RCC 7860 (cell line): ENCODE measurements at regions not wholly inside any gene's neighbourhood (a gene's known extent, or its start where the extent isn't known, plus 50 kb on each side); places are given as distances from the start of the nearest gene placed in this dataset.

Source experiments
- DNase-seq: peaks from one replicate; pipeline ENCODE4 v3.0.0-alpha.2; 2015; ENCODE audit warnings: low spot score
- FAIRE-seq: peaks from 2 replicates; lab custom pipeline; 2012; peaks lifted over from hg19 to GRCh38; lab: Jason Lieb, UNC

- FAIRE-seq (peak; percentile 65), DNase-seq (peak; percentile 60)
Observed at GRCh38 chr10:44180321-44181168, 204.4 kb downstream of the CXCL12 start.

DNA sequence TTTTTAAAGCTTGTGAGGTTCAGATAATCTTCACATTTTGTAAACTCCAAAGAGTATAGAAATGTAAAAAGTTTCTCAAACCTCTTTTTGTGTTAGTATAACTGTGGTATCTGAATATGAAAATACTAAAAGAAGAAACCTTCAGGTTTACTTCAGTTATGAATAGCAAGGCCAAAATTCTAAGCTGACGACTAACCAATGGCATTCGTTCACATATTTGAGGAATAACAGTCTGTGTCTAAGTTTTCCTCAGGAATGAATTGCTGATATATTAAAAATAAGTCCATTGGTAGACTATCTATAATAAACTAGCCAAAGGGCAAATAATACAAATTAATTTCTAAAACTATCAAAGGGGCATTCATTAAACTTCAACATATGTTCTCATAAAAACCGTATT, 206.0 kb downstream of the CXCL12 start:
- FAIRE-seq (no peak), DNase-seq (no peak)

GRCh38 chr10:44178281-44178680, 206.6 kb downstream of the CXCL12 start:
- DNase-seq (no peak), FAIRE-seq (no peak)

- no peak for FAIRE-seq
- DNase-seq = no peak
Observed at GRCh38 chr10:44177610-44178009, 207.3 kb downstream of the CXCL12 start.

- DNase-seq = no peak
- no peak for FAIRE-seq
Observed at GRCh38 chr10:44176311-44176710, 208.6 kb downstream of the CXCL12 start.

GRCh38 chr10:44173608-44173894, 211.3 kb downstream of the CXCL12 start:
- FAIRE-seq = no peak
- DNase-seq = peak; percentile 22

GRCh38 chr10:44172883-44173607, 211.9 kb downstream of the CXCL12 start:
- FAIRE-seq = no peak
- DNase-seq = peak; percentile 3

DNA sequence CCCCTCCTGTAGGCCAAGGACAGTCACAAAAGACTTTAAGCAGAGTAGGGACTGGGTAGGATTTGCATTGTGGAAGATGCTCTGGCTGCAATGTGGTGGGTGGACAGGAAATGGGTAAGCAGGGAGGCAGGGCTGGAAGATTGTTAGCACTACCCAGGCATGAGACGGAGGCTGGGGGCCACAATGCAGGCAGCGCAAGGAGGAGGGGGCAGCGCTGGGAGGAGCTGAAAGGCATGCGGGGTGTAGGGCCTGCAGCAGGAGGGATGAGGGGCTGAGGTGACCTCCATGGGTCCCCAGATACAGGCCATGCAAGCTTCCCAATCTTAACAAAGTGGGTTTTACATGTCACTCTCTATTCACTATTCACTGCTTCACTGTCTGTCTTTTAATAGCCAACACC, 213.1 kb downstream of the CXCL12 start:
- no peak for DNase-seq
- no peak for FAIRE-seq

GRCh38 chr10:44168478-44168877, 216.4 kb downstream of the CXCL12 start:
- no peak for FAIRE-seq

DNA sequence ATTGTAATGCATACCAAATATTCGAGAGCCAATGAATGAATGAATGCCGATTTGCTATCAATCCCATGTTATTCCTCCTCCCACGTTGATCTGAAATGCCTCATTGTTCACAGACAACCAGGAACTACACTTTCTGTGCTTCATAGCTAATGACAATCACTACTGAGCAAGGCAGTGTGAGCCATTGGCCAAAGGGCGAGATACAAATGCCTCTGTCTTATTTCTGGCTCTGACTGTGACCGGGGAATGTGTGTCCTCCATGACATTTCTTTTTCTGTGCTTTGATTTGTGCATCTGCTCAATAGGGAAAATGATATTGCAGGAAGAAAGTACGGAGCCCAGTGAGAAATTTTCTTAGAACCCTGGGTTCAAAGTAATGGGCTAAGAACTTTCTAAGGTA, 217.1 kb downstream of the CXCL12 start:
- DNase-seq = no peak
- FAIRE-seq = no peak

More at GRCh38 chr10:44168478-44168877, 216.4 kb downstream of the CXCL12 start:
- DNase-seq = peak; percentile 2

DNA sequence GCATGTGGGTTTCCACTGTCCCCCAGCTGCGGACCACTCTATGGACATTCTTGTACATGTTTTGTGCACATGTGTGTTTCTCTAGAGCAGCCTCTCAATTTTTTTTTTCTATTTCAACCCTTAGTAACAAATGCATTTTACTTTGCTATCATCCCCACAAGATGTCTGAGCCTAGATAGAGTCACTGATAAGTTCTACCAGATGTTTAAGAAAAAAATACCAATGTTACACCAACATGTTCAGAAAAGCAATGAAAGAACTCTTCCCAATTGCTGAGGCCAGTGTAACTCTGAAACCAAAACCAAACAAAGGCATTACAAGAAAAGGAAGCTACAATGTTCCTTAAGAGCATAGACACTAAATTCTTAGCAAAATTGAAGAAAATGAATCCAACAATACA, 218.5 kb downstream of the CXCL12 start:
- no peak for FAIRE-seq
- no peak for DNase-seq

- DNase-seq (no peak), FAIRE-seq (no peak)
Observed at GRCh38 chr10:44164251-44164956, 220.5 kb downstream of the CXCL12 start.

DNA sequence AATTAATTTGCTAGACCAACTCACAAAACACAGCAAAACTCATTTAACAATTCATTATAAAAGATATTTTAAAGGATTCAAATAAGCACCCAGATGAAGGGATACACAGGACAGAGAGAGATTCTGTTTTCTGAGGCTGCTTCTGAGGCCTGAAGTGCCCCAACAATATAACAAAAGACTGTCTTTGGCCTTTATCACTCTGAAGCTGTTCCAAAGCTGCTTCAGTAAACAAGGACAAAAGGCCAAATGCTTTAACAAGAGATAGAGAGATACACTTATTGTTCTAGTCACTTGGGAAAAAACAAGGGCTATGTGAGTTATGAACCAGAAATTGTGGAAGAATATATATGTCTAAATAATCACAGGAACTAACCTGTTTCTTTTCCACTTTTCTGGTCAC, 223.7 kb downstream of the CXCL12 start:
- FAIRE-seq (no peak), DNase-seq (peak; percentile 2)

DNA sequence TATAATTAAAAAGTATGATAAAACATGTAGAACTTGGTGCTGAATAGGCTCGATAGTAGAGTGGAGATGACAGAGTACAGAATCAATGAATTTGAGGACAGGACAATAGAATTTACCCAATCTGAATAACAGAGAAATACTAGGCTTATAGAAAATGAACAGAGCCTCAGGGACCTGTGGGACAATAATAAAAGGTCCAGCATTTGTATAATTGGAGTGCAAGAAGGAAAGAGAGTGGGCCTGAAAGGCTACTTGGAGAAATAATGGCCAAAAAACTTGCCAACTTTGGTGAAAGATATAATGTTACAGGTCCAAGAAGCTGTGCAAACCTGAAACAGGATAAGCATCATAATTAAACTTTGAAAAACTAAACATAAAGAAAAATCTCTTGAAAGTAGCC, 227.3 kb downstream of the CXCL12 start:
- no peak for DNase-seq
- FAIRE-seq = no peak

- no peak for FAIRE-seq
- DNase-seq = no peak
Observed at GRCh38 chr10:44154956-44155355, 229.9 kb downstream of the CXCL12 start.

GRCh38 chr10:44153918-44154670, 230.8 kb downstream of the CXCL12 start:
- FAIRE-seq (no peak), DNase-seq (no peak)

DNA sequence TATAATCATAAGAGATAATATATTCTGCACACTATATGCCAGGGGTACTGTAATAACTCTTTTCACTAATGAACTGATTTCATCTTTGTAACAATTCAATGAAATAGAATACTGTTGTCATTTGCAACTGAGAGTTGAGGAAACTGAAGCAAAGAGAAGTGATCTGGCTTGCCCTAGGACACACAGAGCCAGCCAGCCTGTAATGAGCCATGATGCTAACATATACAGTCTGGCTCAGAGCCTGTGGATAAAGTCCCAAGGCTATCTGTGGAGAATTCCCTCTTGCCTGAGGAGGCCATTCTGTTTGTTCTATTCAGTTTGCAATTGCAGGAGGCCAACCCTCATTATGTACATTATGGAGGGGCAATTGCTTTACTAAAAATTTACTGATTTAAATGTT, 241.3 kb downstream of the CXCL12 start:
- FAIRE-seq (no peak), DNase-seq (no peak)

GRCh38 chr10:44132361-44133289, 252.3 kb downstream of the CXCL12 start:
- DNase-seq (no peak), FAIRE-seq (no peak)

- FAIRE-seq (no peak), DNase-seq (no peak)
Observed at GRCh38 chr10:44126291-44126717, 258.6 kb downstream of the CXCL12 start.

- peak; percentile 25 for DNase-seq
- FAIRE-seq = no peak
Observed at GRCh38 chr10:44125879-44126278, 259.0 kb downstream of the CXCL12 start.
